ENCODE measurements at regions not wholly inside any gene's neighbourhood (a gene's known extent, or its start where the extent isn't known, plus 50 kb on each side); places are given as distances from the start of the nearest gene placed in this dataset.

GRCh38 chr12:91505006-91505405, 322.4 kb upstream of the DCN start:
- Histone ChIP-seq H3F3A (ENCODE audit: insufficient read depth) (no peaks in the 10 kb centered on the region), H3K27me3 (ENCODE audit: low read length) (no peaks in the 10 kb centered on the region), H3K9me3 (ENCODE audit: insufficient read depth, low read length) (no peaks in the 10 kb centered on the region), H3K27ac (ENCODE audit: low read depth, low read length) (no peak overlapping the region), H3K36me3 (ENCODE audit: low read length) (no peaks in the 10 kb centered on the region), H3K4me3 (ENCODE audit: insufficient read depth, low read length, poor library complexity, severe bottlenecking) (no peak overlapping the region), H3K9me2 (replicated peaks; ENCODE audit: insufficient read depth, low read length) (no peaks in the 10 kb centered on the region), H4K20me1 (ENCODE audit: low read depth, low read length) (no peaks in the 10 kb centered on the region), H3K79me2 (ENCODE audit: insufficient read depth, low read length) (no peaks in the 10 kb centered on the region), H3K4me2 (ENCODE audit: low read depth, low read length, poor library complexity, severe bottlenecking) (no peak overlapping the region), H3K9ac (ENCODE audit: low read length) (no peak overlapping the region), H2AFZ (ENCODE audit: low read depth, low read length, severe bottlenecking) (no peak overlapping the region)
- TF ChIP-seq CTCF (IDR thresholded peaks at IDR 0.05; ENCODE audit: insufficient read depth, low read length, poor library complexity, severe bottlenecking) (no peak), EZH2phosphoT487 (conservative IDR thresholded peaks at IDR 0.05; ENCODE audit: low read length) (no peak)

- Histone ChIP-seq H3K9ac (ENCODE audit: low read length) (no peak overlapping the region), H4K20me1 (ENCODE audit: low read depth, low read length) (no peaks in the 10 kb centered on the region), H3K27ac (ENCODE audit: low read depth, low read length) (no peak overlapping the region), H2AFZ (ENCODE audit: low read depth, low read length, severe bottlenecking) (no peak overlapping the region), H3K4me3 (ENCODE audit: insufficient read depth, low read length, poor library complexity, severe bottlenecking) (no peak overlapping the region), H3K79me2 (ENCODE audit: insufficient read depth, low read length) (no peaks in the 10 kb centered on the region), H3K27me3 (ENCODE audit: low read length) (no peaks in the 10 kb centered on the region), H3K9me2 (replicated peaks; ENCODE audit: insufficient read depth, low read length) (no peaks in the 10 kb centered on the region), H3K4me2 (ENCODE audit: low read depth, low read length, poor library complexity, severe bottlenecking) (no peak overlapping the region), H3K9me3 (ENCODE audit: insufficient read depth, low read length) (no peaks in the 10 kb centered on the region), H3F3A (ENCODE audit: insufficient read depth) (no peaks in the 10 kb centered on the region), H3K36me3 (ENCODE audit: low read length) (no peaks in the 10 kb centered on the region)
- TF ChIP-seq CTCF (IDR thresholded peaks at IDR 0.05; ENCODE audit: insufficient read depth, low read length, poor library complexity, severe bottlenecking) (no peak), EZH2phosphoT487 (conservative IDR thresholded peaks at IDR 0.05; ENCODE audit: low read length) (no peak)
Observed at GRCh38 chr12:91502208-91502607, 319.6 kb upstream of the DCN start.

- no peaks in the 10 kb centered on the region for H3K36me3 ChIP-seq (ENCODE audit: low read length)
- H3K27ac ChIP-seq (ENCODE audit: low read depth, low read length) = no peak overlapping the region
- no peak overlapping the region for H3K4me3 ChIP-seq (ENCODE audit: insufficient read depth, low read length, poor library complexity, severe bottlenecking)
- no peaks in the 10 kb centered on the region for H3K27me3 ChIP-seq (ENCODE audit: low read length)
- no peaks in the 10 kb centered on the region for H4K20me1 ChIP-seq (ENCODE audit: low read depth, low read length)
- H3K79me2 ChIP-seq (ENCODE audit: insufficient read depth, low read length) = no peaks in the 10 kb centered on the region
- H3K9me2 ChIP-seq (replicated peaks; ENCODE audit: insufficient read depth, low read length) = no peaks in the 10 kb centered on the region
- no peak overlapping the region for H3K9ac ChIP-seq (ENCODE audit: low read length)
- TF ChIP-seq EZH2phosphoT487 (conservative IDR thresholded peaks at IDR 0.05; ENCODE audit: low read length) (no peak), CTCF (IDR thresholded peaks at IDR 0.05; ENCODE audit: insufficient read depth, low read length, poor library complexity, severe bottlenecking) (no peak)
- no peaks in the 10 kb centered on the region for H3K9me3 ChIP-seq (ENCODE audit: insufficient read depth, low read length)
- no peak overlapping the region for H2AFZ ChIP-seq (ENCODE audit: low read depth, low read length, severe bottlenecking)
- H3K4me2 ChIP-seq (ENCODE audit: low read depth, low read length, poor library complexity, severe bottlenecking) = no peak overlapping the region
- no peaks in the 10 kb centered on the region for H3F3A ChIP-seq (ENCODE audit: insufficient read depth)
Observed at GRCh38 chr12:91496337-91496736, 313.7 kb upstream of the DCN start.

GRCh38 chr12:91493308-91493707, 310.7 kb upstream of the DCN start:
- Histone ChIP-seq H2AFZ (ENCODE audit: low read depth, low read length, severe bottlenecking) (no peak overlapping the region), H3K9me2 (replicated peaks; ENCODE audit: insufficient read depth, low read length) (no peaks in the 10 kb centered on the region), H3K27me3 (ENCODE audit: low read length) (no peaks in the 10 kb centered on the region), H3F3A (ENCODE audit: insufficient read depth) (no peaks in the 10 kb centered on the region), H3K36me3 (ENCODE audit: low read length) (no peaks in the 10 kb centered on the region), H3K9ac (ENCODE audit: low read length) (no peak overlapping the region), H4K20me1 (ENCODE audit: low read depth, low read length) (no peaks in the 10 kb centered on the region), H3K4me2 (ENCODE audit: low read depth, low read length, poor library complexity, severe bottlenecking) (no peak overlapping the region), H3K27ac (ENCODE audit: low read depth, low read length) (no peak overlapping the region), H3K79me2 (ENCODE audit: insufficient read depth, low read length) (no peaks in the 10 kb centered on the region), H3K4me3 (ENCODE audit: insufficient read depth, low read length, poor library complexity, severe bottlenecking) (no peak overlapping the region), H3K9me3 (ENCODE audit: insufficient read depth, low read length) (no peaks in the 10 kb centered on the region)
- TF ChIP-seq EZH2phosphoT487 (conservative IDR thresholded peaks at IDR 0.05; ENCODE audit: low read length) (no peak), CTCF (IDR thresholded peaks at IDR 0.05; ENCODE audit: insufficient read depth, low read length, poor library complexity, severe bottlenecking) (no peak)

Data from SU-DHL-6 (cell line).